ENCODE measurements at regions not wholly inside any gene's neighbourhood (a gene's known extent, or its start where the extent isn't known, plus 50 kb on each side); places are given as distances from the start of the nearest gene placed in this dataset.

- no peak overlapping the region for H3K27ac ChIP-seq (ENCODE audit: low read depth, low read length)
- H3K27me3 ChIP-seq (ENCODE audit: insufficient read depth, low read length) = no peaks in the 10 kb centered on the region
- H3K36me3 ChIP-seq (ENCODE audit: insufficient read depth, low read length) = no peaks in the 10 kb centered on the region
- WGBS = 75% methylated on average over 2 of the region's 2 CpGs
- H3K4me1 ChIP-seq (ENCODE audit: insufficient read depth, low read length) = peaks cover 15% of the 10 kb centered on the region; the same call in 1 of the 2 replicates
- no peaks in the 10 kb centered on the region for H3K9me3 ChIP-seq (ENCODE audit: insufficient read depth, low read depth, low read length)
- no peak overlapping the region for H3K4me3 ChIP-seq (ENCODE audit: low read length)
- H3K9ac ChIP-seq (ENCODE audit: low read depth, low read length) = no peak overlapping the region
Measured at GRCh38 chr4:112002248-112002661, 143.0 kb upstream of the FAM241A start.

GRCh38 chr4:112003231-112003907 is 141.9 kb upstream of the FAM241A start:
- Histone ChIP-seq H3K4me3 (ENCODE audit: low read length) (no peak overlapping the region), H3K4me1 (ENCODE audit: insufficient read depth, low read length) (peaks cover 15% of the 10 kb centered on the region; the same call in 1 of the 2 replicates), H3K9ac (ENCODE audit: low read depth, low read length) (no peak overlapping the region), H3K9me3 (ENCODE audit: insufficient read depth, low read depth, low read length) (no peaks in the 10 kb centered on the region), H3K27me3 (ENCODE audit: insufficient read depth, low read length) (no peaks in the 10 kb centered on the region), H3K36me3 (ENCODE audit: insufficient read depth, low read length) (no peaks in the 10 kb centered on the region), H3K27ac (ENCODE audit: low read depth, low read length) (no peak overlapping the region)
- 69% methylated on average over 2 of the region's 2 CpGs for WGBS

- Histone ChIP-seq H3K9ac (ENCODE audit: low read depth, low read length) (no peak overlapping the region), H3K9me3 (ENCODE audit: insufficient read depth, low read depth, low read length) (no peaks in the 10 kb centered on the region), H3K4me3 (ENCODE audit: low read length) (no peak overlapping the region), H3K4me1 (ENCODE audit: insufficient read depth, low read length) (peaks cover 15% of the 10 kb centered on the region; the same call in 1 of the 2 replicates), H3K27me3 (ENCODE audit: insufficient read depth, low read length) (no peaks in the 10 kb centered on the region), H3K36me3 (ENCODE audit: insufficient read depth, low read length) (no peaks in the 10 kb centered on the region), H3K27ac (ENCODE audit: low read depth, low read length) (no peak overlapping the region)
Measured at GRCh38 chr4:112005027-112005426, 140.2 kb upstream of the FAM241A start.

GRCh38 chr4:112007391-112007790 is 137.9 kb upstream of the FAM241A start:
- no peaks in the 10 kb centered on the region for H3K36me3 ChIP-seq (ENCODE audit: insufficient read depth, low read length)
- 86% methylated on average over 2 of the region's 2 CpGs for WGBS
- H3K27ac ChIP-seq (ENCODE audit: low read depth, low read length) = no peak overlapping the region
- no peak overlapping the region for H3K9ac ChIP-seq (ENCODE audit: low read depth, low read length)
- H3K9me3 ChIP-seq (ENCODE audit: insufficient read depth, low read depth, low read length) = no peaks in the 10 kb centered on the region
- no peaks in the 10 kb centered on the region for H3K4me1 ChIP-seq (ENCODE audit: insufficient read depth, low read length)
- no peaks in the 10 kb centered on the region for H3K27me3 ChIP-seq (ENCODE audit: insufficient read depth, low read length)
- H3K4me3 ChIP-seq (ENCODE audit: low read length) = no peak overlapping the region

GRCh38 chr4:112015960-112016359 is 129.3 kb upstream of the FAM241A start:
- Histone ChIP-seq H3K9ac (ENCODE audit: low read depth, low read length) (no peak overlapping the region), H3K4me3 (ENCODE audit: low read length) (no peak overlapping the region), H3K27me3 (ENCODE audit: insufficient read depth, low read length) (no peaks in the 10 kb centered on the region), H3K9me3 (ENCODE audit: insufficient read depth, low read depth, low read length) (no peaks in the 10 kb centered on the region), H3K36me3 (ENCODE audit: insufficient read depth, low read length) (no peaks in the 10 kb centered on the region), H3K27ac (ENCODE audit: low read depth, low read length) (no peak overlapping the region), H3K4me1 (ENCODE audit: insufficient read depth, low read length) (no peaks in the 10 kb centered on the region)
- WGBS = 87% methylated on average over 3 of the region's 3 CpGs

- Histone ChIP-seq H3K4me1 (ENCODE audit: insufficient read depth, low read length) (peaks cover 6% of the 10 kb centered on the region), H3K4me3 (ENCODE audit: low read length) (no peak overlapping the region), H3K9ac (ENCODE audit: low read depth, low read length) (no peak overlapping the region), H3K27ac (ENCODE audit: low read depth, low read length) (no peak overlapping the region), H3K9me3 (ENCODE audit: insufficient read depth, low read depth, low read length) (no peaks in the 10 kb centered on the region), H3K27me3 (ENCODE audit: insufficient read depth, low read length) (no peaks in the 10 kb centered on the region), H3K36me3 (ENCODE audit: insufficient read depth, low read length) (no peaks in the 10 kb centered on the region)
- 68% methylated on average over 2 of the region's 2 CpGs for WGBS
Measured at GRCh38 chr4:112023402-112023950, 121.8 kb upstream of the FAM241A start.

- no peak overlapping the region for H3K27ac ChIP-seq (ENCODE audit: low read depth, low read length)
- H3K4me1 ChIP-seq (ENCODE audit: insufficient read depth, low read length) = peaks cover 6% of the 10 kb centered on the region
- no peaks in the 10 kb centered on the region for H3K9me3 ChIP-seq (ENCODE audit: insufficient read depth, low read depth, low read length)
- no peaks in the 10 kb centered on the region for H3K27me3 ChIP-seq (ENCODE audit: insufficient read depth, low read length)
- no peak overlapping the region for H3K4me3 ChIP-seq (ENCODE audit: low read length)
- WGBS = 94% methylated on average over 1 of the region's 1 CpG
- H3K36me3 ChIP-seq (ENCODE audit: insufficient read depth, low read length) = no peaks in the 10 kb centered on the region
- no peak overlapping the region for H3K9ac ChIP-seq (ENCODE audit: low read depth, low read length)
Measured at GRCh38 chr4:112026058-112026457, 119.2 kb upstream of the FAM241A start.

GRCh38 chr4:112029771-112030171 is 115.5 kb upstream of the FAM241A start:
- Histone ChIP-seq H3K27me3 (ENCODE audit: insufficient read depth, low read length) (no peaks in the 10 kb centered on the region), H3K4me1 (ENCODE audit: insufficient read depth, low read length) (no peaks in the 10 kb centered on the region), H3K9ac (ENCODE audit: low read depth, low read length) (no peak overlapping the region), H3K27ac (ENCODE audit: low read depth, low read length) (no peak overlapping the region), H3K4me3 (ENCODE audit: low read length) (no peak overlapping the region), H3K9me3 (ENCODE audit: insufficient read depth, low read depth, low read length) (no peaks in the 10 kb centered on the region), H3K36me3 (ENCODE audit: insufficient read depth, low read length) (no peaks in the 10 kb centered on the region)
- WGBS = 93% methylated on average over 8 of the region's 8 CpGs

GRCh38 chr4:112031712-112032328 is 113.4 kb upstream of the FAM241A start:
- Histone ChIP-seq H3K27me3 (ENCODE audit: insufficient read depth, low read length) (no peaks in the 10 kb centered on the region), H3K9ac (ENCODE audit: low read depth, low read length) (no peak overlapping the region), H3K4me1 (ENCODE audit: insufficient read depth, low read length) (peaks cover 3% of the 10 kb centered on the region; the same call in 1 of the 2 replicates), H3K36me3 (ENCODE audit: insufficient read depth, low read length) (no peaks in the 10 kb centered on the region), H3K9me3 (ENCODE audit: insufficient read depth, low read depth, low read length) (no peaks in the 10 kb centered on the region), H3K4me3 (ENCODE audit: low read length) (no peak overlapping the region), H3K27ac (ENCODE audit: low read depth, low read length) (no peak overlapping the region)
- 61% methylated on average over 2 of the region's 6 CpGs for WGBS

- Histone ChIP-seq H3K4me3 (ENCODE audit: low read length) (no peak overlapping the region), H3K9ac (ENCODE audit: low read depth, low read length) (no peak overlapping the region), H3K27ac (ENCODE audit: low read depth, low read length) (no peak overlapping the region), H3K36me3 (ENCODE audit: insufficient read depth, low read length) (no peaks in the 10 kb centered on the region), H3K4me1 (ENCODE audit: insufficient read depth, low read length) (peaks cover 3% of the 10 kb centered on the region; the same call in 1 of the 2 replicates), H3K9me3 (ENCODE audit: insufficient read depth, low read depth, low read length) (no peaks in the 10 kb centered on the region), H3K27me3 (ENCODE audit: insufficient read depth, low read length) (no peaks in the 10 kb centered on the region)
- 71% methylated on average over 2 of the region's 3 CpGs for WGBS
Measured at GRCh38 chr4:112036886-112037285, 108.4 kb upstream of the FAM241A start.

- Histone ChIP-seq H3K27me3 (ENCODE audit: insufficient read depth, low read length) (no peaks in the 10 kb centered on the region), H3K9ac (ENCODE audit: low read depth, low read length) (no peak overlapping the region), H3K9me3 (ENCODE audit: insufficient read depth, low read depth, low read length) (no peaks in the 10 kb centered on the region), H3K36me3 (ENCODE audit: insufficient read depth, low read length) (no peaks in the 10 kb centered on the region), H3K4me3 (ENCODE audit: low read length) (no peak overlapping the region), H3K27ac (ENCODE audit: low read depth, low read length) (no peak overlapping the region), H3K4me1 (ENCODE audit: insufficient read depth, low read length) (peaks cover 3% of the 10 kb centered on the region; the same call in 1 of the 2 replicates)
- WGBS = 92% methylated on average over 2 of the region's 2 CpGs
Measured at GRCh38 chr4:112038861-112039260, 106.4 kb upstream of the FAM241A start.
